OCI-LY7 (cell line): ENCODE measurements at regions not wholly inside any gene's neighbourhood (a gene's known extent, or its start where the extent isn't known, plus 50 kb on each side); places are given as distances from the start of the nearest gene placed in this dataset.

ENCODE experiments used
- BruUV-seq: library from RNA; stranded (reverse); fragments of 400-500 nt; replicated peaks from 2 replicates; lab custom pipeline; 2021; lab: Mats Ljungman, UMichigan
- CTCF ChIA-PET: fragments of 300-600 bp; sonication (Branson Sonifier 250); formaldehyde crosslinking; loops from one replicate; lab custom pipeline; 2022; ENCODE audit warnings: antibody characterized with exemption; ENCODE audit not compliant: unreplicated experiment; lab: Charles Lee
- POLR2A ChIA-PET: fragments of 300-600 bp; sonication (Branson Sonifier 250); formaldehyde crosslinking; loops from one replicate; lab custom pipeline; 2022; ENCODE audit warnings: antibody characterized with exemption; lab: Charles Lee
- DNase-seq: peaks from one replicate; pipeline ENCODE4 v3.0.0-alpha.2; 2015; ENCODE audit warnings: low spot score
- H2AFZ ChIP-seq: fragments of 200-600 bp; sonication (generic), shearing (Covaris generic); 2 replicates; pipeline ENCODE4 v1.6.1; 2014; ENCODE audit warnings: mild to moderate bottlenecking, antibody characterized with exemption, low read length, moderate library complexity
- H3K27ac ChIP-seq: fragments of 200-600 bp; sonication (generic); 2 replicates; pipeline ENCODE4 v1.5.1; 2014; ENCODE audit warnings: mixed run types, low read depth, mild to moderate bottlenecking, moderate library complexity, low read length, inconsistent platforms; ENCODE audit not compliant: poor library complexity, severe bottlenecking
- H3K36me3 ChIP-seq: fragments of 200-600 bp; sonication (generic); 2 replicates; pipeline ENCODE4 v1.6.1; 2014; ENCODE audit warnings: mild to moderate bottlenecking, antibody characterized with exemption, low read length, moderate library complexity, mixed read lengths; ENCODE audit not compliant: insufficient read depth
- H3K4me1 ChIP-seq: fragments of 200-600 bp; sonication (generic); 2 replicates; pipeline ENCODE4 v1.5.1; 2014; ENCODE audit warnings: mild to moderate bottlenecking, low read length; ENCODE audit not compliant: insufficient read depth, poor library complexity, severe bottlenecking
- H3K4me2 ChIP-seq: fragments of 200-600 bp; sonication (generic); 2 replicates; pipeline ENCODE4 v1.6.1; 2014; ENCODE audit warnings: mild to moderate bottlenecking, low read length
- H3K4me3 ChIP-seq: fragments of 200-600 bp; sonication (generic); 2 replicates; pipeline ENCODE4 v1.5.1; 2014; ENCODE audit warnings: mild to moderate bottlenecking, low read depth, low read length; ENCODE audit not compliant: poor library complexity, severe bottlenecking
- H3K79me2 ChIP-seq: fragments of 200-600 bp; sonication (generic); 2 replicates; pipeline ENCODE4 v1.6.1; 2016; ENCODE audit warnings: low read depth, mild to moderate bottlenecking, low read length, moderate library complexity, mixed read lengths; ENCODE audit not compliant: insufficient read depth
- H3K9me2 ChIP-seq: fragments of 200-600 bp; sonication (generic); 2 replicates; pipeline ENCODE4 v1.6.1; 2016; ENCODE audit warnings: mild to moderate bottlenecking, low read length, mixed read lengths; ENCODE audit not compliant: insufficient read depth
- H3K9me3 ChIP-seq: fragments of 200-600 bp; sonication (generic); 2 replicates; pipeline ENCODE4 v1.6.1; 2014; ENCODE audit warnings: mild to moderate bottlenecking, mixed run types, low read length, mixed read lengths
- H4K20me1 ChIP-seq: fragments of 200-600 bp; sonication (generic); 2 replicates; pipeline ENCODE4 v1.6.1; 2014; ENCODE audit warnings: mild to moderate bottlenecking, antibody characterized with exemption, low read length, moderate library complexity, mixed read lengths; ENCODE audit not compliant: insufficient read depth
- CTCF ChIP-seq: fragments of 200-600 bp; sonication (generic); conservative IDR thresholded peaks from 2 replicates; pipeline ENCODE4 v1.5.1; 2014; ENCODE audit warnings: mild to moderate bottlenecking, antibody characterized with exemption, low read length, moderate library complexity, mixed read lengths
- EZH2phosphoT487 ChIP-seq: fragments of 200-600 bp; sonication (generic); IDR thresholded peaks from 2 replicates; pipeline ENCODE4 v1.6.1; 2018; ENCODE audit warnings: low read depth, borderline replicate concordance, mild to moderate bottlenecking, mixed run types, antibody characterized with exemption, low read length, moderate library complexity, mixed read lengths
- intact Hi-C: fragments of 100-400 bp; cut with micrococcal nuclease; formaldehyde crosslinking; loops from one replicate; pipeline ENCODE4 v1.10.0; 2022; ENCODE audit not compliant: unreplicated experiment

- ChIA-PET CTCF (interaction anchor here (0.6 kb wide), 1 partner anchor 1600 kb away, joined by 5 read pairs; no protein-coding TSS in a partner anchor), POLR2A (no interaction called here)
- no TSS peak for BruUV-seq
- no peaks in the 10 kb centered on the region for H3K79me2 ChIP-seq
- H2AFZ ChIP-seq = no peak overlapping the region
- no peaks in the 10 kb centered on the region for H4K20me1 ChIP-seq
- DNase-seq = no peak
- no peaks in the 10 kb centered on the region for H3K4me1 ChIP-seq
- intact Hi-C loops = no loop called here
- H3K4me2 ChIP-seq = no peak overlapping the region
- no peak overlapping the region for H3K4me3 ChIP-seq
- H3K27ac ChIP-seq = no peak overlapping the region
- no peak for TF ChIP-seq EZH2phosphoT487
- no peaks in the 10 kb centered on the region for H3K36me3 ChIP-seq
- H3K9me3 ChIP-seq = no peaks in the 10 kb centered on the region
- H3K9me2 ChIP-seq = no peaks in the 10 kb centered on the region
Measured at GRCh38 chr2:129803032-129803431, 176.4 kb upstream of the RAB6C start.

GRCh38 chr2:129803871-129804270 lies 175.6 kb upstream of the RAB6C start:
- Histone ChIP-seq H3K27ac (no peak overlapping the region), H3K9me3 (no peaks in the 10 kb centered on the region), H2AFZ (no peak overlapping the region), H4K20me1 (no peaks in the 10 kb centered on the region), H3K36me3 (no peaks in the 10 kb centered on the region), H3K79me2 (no peaks in the 10 kb centered on the region), H3K4me2 (no peak overlapping the region), H3K4me1 (no peaks in the 10 kb centered on the region), H3K4me3 (no peak overlapping the region), H3K9me2 (no peaks in the 10 kb centered on the region)
- POLR2A ChIA-PET = interaction anchor here (0.6 kb wide), 1 partner anchor 491 kb away, joined by 3 read pairs; no protein-coding TSS in a partner anchor
- no peak for DNase-seq
- CTCF ChIA-PET = no interaction called here
- no TSS peak for BruUV-seq
- intact Hi-C loops = no loop called here
- TF ChIP-seq CTCF = no peak
- TF ChIP-seq EZH2phosphoT487 = no peak

- TF ChIP-seq EZH2phosphoT487 (no peak), CTCF (no peak)
- no peak for DNase-seq
- intact Hi-C loops = no loop called here
- no peak overlapping the region for H3K27ac ChIP-seq
- H3K9me2 ChIP-seq = no peaks in the 10 kb centered on the region
- no peak overlapping the region for H3K4me2 ChIP-seq
- ChIA-PET POLR2A (no interaction called here), CTCF (no interaction called here)
- H4K20me1 ChIP-seq = no peaks in the 10 kb centered on the region
- H3K4me3 ChIP-seq = no peak overlapping the region
- H3K4me1 ChIP-seq = no peaks in the 10 kb centered on the region
- H2AFZ ChIP-seq = no peak overlapping the region
- no peaks in the 10 kb centered on the region for H3K36me3 ChIP-seq
- no peaks in the 10 kb centered on the region for H3K9me3 ChIP-seq
- no peaks in the 10 kb centered on the region for H3K79me2 ChIP-seq
- no TSS peak for BruUV-seq
Measured at GRCh38 chr2:129805899-129806298, 173.6 kb upstream of the RAB6C start.
